ENCODE measurements at regions not wholly inside any gene's neighbourhood (a gene's known extent, or its start where the extent isn't known, plus 50 kb on each side); places are given as distances from the start of the nearest gene placed in this dataset.

DNA sequence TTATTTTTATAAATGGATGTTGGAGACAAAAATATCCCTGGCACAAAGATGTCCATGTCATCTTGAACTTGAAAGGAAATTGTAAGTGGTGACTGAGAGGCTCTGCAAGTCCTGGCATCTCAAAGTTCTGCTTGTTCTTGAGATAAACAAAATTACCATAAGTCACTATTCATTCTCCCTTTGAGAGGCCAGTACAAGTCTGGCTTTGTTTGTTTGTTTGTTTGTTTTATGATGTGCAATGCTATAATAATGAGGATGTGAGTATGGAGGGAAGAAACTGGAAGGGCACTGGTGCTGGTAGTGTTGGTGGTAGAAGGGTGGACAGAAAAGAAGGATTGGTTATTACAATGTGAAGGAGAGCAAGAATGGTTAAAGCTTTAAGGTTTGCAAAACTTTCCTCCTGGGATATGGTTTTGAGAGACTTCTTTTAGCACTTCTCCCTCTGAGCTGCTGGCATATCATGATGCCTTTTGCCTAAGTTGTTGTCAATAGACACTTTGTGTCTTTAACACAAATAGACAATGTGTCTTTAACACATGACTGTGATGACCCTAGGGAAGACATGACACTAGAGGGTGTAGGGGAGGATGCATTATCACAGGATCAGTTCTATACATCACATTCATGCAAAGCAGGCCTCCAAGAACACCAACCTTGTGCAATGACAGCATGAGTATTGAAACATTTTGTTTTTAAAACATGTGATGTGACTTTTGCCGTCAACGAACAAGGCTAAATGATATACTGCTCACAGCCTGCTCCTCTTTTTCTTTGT, 880.5 kb upstream of the GOT2 start:
- TF ChIP-seq, protein P1, sequence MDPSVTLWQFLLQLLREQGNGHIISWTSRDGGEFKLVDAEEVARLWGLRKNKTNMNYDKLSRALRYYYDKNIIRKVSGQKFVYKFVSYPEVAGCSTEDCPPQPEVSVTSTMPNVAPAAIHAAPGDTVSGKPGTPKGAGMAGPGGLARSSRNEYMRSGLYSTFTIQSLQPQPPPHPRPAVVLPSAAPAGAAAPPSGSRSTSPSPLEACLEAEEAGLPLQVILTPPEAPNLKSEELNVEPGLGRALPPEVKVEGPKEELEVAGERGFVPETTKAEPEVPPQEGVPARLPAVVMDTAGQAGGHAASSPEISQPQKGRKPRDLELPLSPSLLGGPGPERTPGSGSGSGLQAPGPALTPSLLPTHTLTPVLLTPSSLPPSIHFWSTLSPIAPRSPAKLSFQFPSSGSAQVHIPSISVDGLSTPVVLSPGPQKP (IDR thresholded peaks at IDR 0.05; ENCODE audit: low read depth, low read length): no peak
- no peak for TF ChIP-seq EHMT2 (IDR thresholded peaks at IDR 0.05; ENCODE audit: low read depth)
- TF ChIP-seq EP300 (IDR thresholded peaks at IDR 0.05): no peak
- TF ChIP-seq, protein P2, sequence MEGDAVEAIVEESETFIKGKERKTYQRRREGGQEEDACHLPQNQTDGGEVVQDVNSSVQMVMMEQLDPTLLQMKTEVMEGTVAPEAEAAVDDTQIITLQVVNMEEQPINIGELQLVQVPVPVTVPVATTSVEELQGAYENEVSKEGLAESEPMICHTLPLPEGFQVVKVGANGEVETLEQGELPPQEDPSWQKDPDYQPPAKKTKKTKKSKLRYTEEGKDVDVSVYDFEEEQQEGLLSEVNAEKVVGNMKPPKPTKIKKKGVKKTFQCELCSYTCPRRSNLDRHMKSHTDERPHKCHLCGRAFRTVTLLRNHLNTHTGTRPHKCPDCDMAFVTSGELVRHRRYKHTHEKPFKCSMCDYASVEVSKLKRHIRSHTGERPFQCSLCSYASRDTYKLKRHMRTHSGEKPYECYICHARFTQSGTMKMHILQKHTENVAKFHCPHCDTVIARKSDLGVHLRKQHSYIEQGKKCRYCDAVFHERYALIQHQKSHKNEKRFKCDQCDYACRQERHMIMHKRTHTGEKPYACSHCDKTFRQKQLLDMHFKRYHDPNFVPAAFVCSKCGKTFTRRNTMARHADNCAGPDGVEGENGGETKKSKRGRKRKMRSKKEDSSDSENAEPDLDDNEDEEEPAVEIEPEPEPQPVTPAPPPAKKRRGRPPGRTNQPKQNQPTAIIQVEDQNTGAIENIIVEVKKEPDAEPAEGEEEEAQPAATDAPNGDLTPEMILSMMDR (IDR thresholded peaks at IDR 0.05): no peak
- no peak for TF ChIP-seq TFCP2L1 (CRISPR knock-in tag; IDR thresholded peaks at IDR 0.05)
- no peak for TF ChIP-seq JUNB (IDR thresholded peaks at IDR 0.05)
- TF ChIP-seq, protein P3, sequence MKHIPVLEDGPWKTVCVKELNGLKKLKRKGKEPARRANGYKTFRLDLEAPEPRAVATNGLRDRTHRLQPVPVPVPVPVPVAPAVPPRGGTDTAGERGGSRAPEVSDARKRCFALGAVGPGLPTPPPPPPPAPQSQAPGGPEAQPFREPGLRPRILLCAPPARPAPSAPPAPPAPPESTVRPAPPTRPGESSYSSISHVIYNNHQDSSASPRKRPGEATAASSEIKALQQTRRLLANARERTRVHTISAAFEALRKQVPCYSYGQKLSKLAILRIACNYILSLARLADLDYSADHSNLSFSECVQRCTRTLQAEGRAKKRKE (CRISPR knock-in tag; IDR thresholded peaks at IDR 0.05; ENCODE audit: low read depth): no peak
- no peak for TF ChIP-seq POLR2A (IDR thresholded peaks at IDR 0.05; ENCODE audit: low read length)
